Tibial nerve (tissue), 4 donors: ENCODE measurements at regions not wholly inside any gene's neighbourhood (a gene's known extent, or its start where the extent isn't known, plus 50 kb on each side); places are given as distances from the start of the nearest gene placed in this dataset.

Source experiments
- CTCF ChIP-seq, 5 experiments: fragments of 200-600 bp in 3 of 5; fragments of 450-650 bp in 2 of 5; sonication (generic) in 3 of 5; IDR thresholded peaks; one replicate each; pipeline ENCODE4 v1.5.1; 2016 to 2019; ENCODE audit warnings: antibody characterized with exemption in 5 of 5, mild to moderate bottlenecking in 3 of 5, moderate library complexity in 2 of 5
- EP300 ChIP-seq, 2 donors: sonication (generic); formaldehyde crosslinking; IDR thresholded peaks; one replicate each; pipeline ENCODE4 v1.6.1; 2017; ENCODE audit warnings: antibody characterized with exemption in 2 of 2, mild to moderate bottlenecking in 1 of 2
- POLR2A ChIP-seq, 2 donors: fragments of 450-650 bp; IDR thresholded peaks; one replicate each; pipeline ENCODE4 v1.6.1; 2017; ENCODE audit warnings: antibody characterized with exemption in 2 of 2, mild to moderate bottlenecking in 2 of 2, moderate library complexity in 2 of 2

GRCh38 chr3:23723930-23724329, 81.8 kb upstream of the UBE2E1 start:
- TF ChIP-seq POLR2A (IDR thresholded peaks at IDR 0.05), result no peak
- no peak for TF ChIP-seq CTCF (IDR thresholded peaks at IDR 0.05)
- no peak for TF ChIP-seq EP300 (IDR thresholded peaks at IDR 0.05)
